OCI-LY7 (cell line): ENCODE measurements at regions not wholly inside any gene's neighbourhood (a gene's known extent, or its start where the extent isn't known, plus 50 kb on each side); places are given as distances from the start of the nearest gene placed in this dataset.

Experiments used
- BruUV-seq: library from RNA; stranded (reverse); fragments of 400-500 nt; replicated peaks from 2 replicates; lab custom pipeline; 2021; lab: Mats Ljungman, UMichigan
- CTCF ChIA-PET: fragments of 300-600 bp; sonication (Branson Sonifier 250); formaldehyde crosslinking; loops from one replicate; lab custom pipeline; 2022; ENCODE audit warnings: antibody characterized with exemption; ENCODE audit not compliant: unreplicated experiment; lab: Charles Lee
- POLR2A ChIA-PET: fragments of 300-600 bp; sonication (Branson Sonifier 250); formaldehyde crosslinking; loops from one replicate; lab custom pipeline; 2022; ENCODE audit warnings: antibody characterized with exemption; lab: Charles Lee
- DNase-seq: peaks from one replicate; pipeline ENCODE4 v3.0.0-alpha.2; 2015; ENCODE audit warnings: low spot score
- H2AFZ ChIP-seq: fragments of 200-600 bp; sonication (generic), shearing (Covaris generic); 2 replicates; pipeline ENCODE4 v1.6.1; 2014; ENCODE audit warnings: mild to moderate bottlenecking, antibody characterized with exemption, low read length, moderate library complexity
- H3K27ac ChIP-seq: fragments of 200-600 bp; sonication (generic); 2 replicates; pipeline ENCODE4 v1.5.1; 2014; ENCODE audit warnings: mixed run types, low read depth, mild to moderate bottlenecking, moderate library complexity, low read length, inconsistent platforms; ENCODE audit not compliant: poor library complexity, severe bottlenecking
- H3K36me3 ChIP-seq: fragments of 200-600 bp; sonication (generic); 2 replicates; pipeline ENCODE4 v1.6.1; 2014; ENCODE audit warnings: mild to moderate bottlenecking, antibody characterized with exemption, low read length, moderate library complexity, mixed read lengths; ENCODE audit not compliant: insufficient read depth
- H3K4me1 ChIP-seq: fragments of 200-600 bp; sonication (generic); 2 replicates; pipeline ENCODE4 v1.5.1; 2014; ENCODE audit warnings: mild to moderate bottlenecking, low read length; ENCODE audit not compliant: insufficient read depth, poor library complexity, severe bottlenecking
- H3K4me2 ChIP-seq: fragments of 200-600 bp; sonication (generic); 2 replicates; pipeline ENCODE4 v1.6.1; 2014; ENCODE audit warnings: mild to moderate bottlenecking, low read length
- H3K4me3 ChIP-seq: fragments of 200-600 bp; sonication (generic); 2 replicates; pipeline ENCODE4 v1.5.1; 2014; ENCODE audit warnings: mild to moderate bottlenecking, low read depth, low read length; ENCODE audit not compliant: poor library complexity, severe bottlenecking
- H3K79me2 ChIP-seq: fragments of 200-600 bp; sonication (generic); 2 replicates; pipeline ENCODE4 v1.6.1; 2016; ENCODE audit warnings: low read depth, mild to moderate bottlenecking, low read length, moderate library complexity, mixed read lengths; ENCODE audit not compliant: insufficient read depth
- H3K9me2 ChIP-seq: fragments of 200-600 bp; sonication (generic); 2 replicates; pipeline ENCODE4 v1.6.1; 2016; ENCODE audit warnings: mild to moderate bottlenecking, low read length, mixed read lengths; ENCODE audit not compliant: insufficient read depth
- H3K9me3 ChIP-seq: fragments of 200-600 bp; sonication (generic); 2 replicates; pipeline ENCODE4 v1.6.1; 2014; ENCODE audit warnings: mild to moderate bottlenecking, mixed run types, low read length, mixed read lengths
- H4K20me1 ChIP-seq: fragments of 200-600 bp; sonication (generic); 2 replicates; pipeline ENCODE4 v1.6.1; 2014; ENCODE audit warnings: mild to moderate bottlenecking, antibody characterized with exemption, low read length, moderate library complexity, mixed read lengths; ENCODE audit not compliant: insufficient read depth
- EZH2phosphoT487 ChIP-seq: fragments of 200-600 bp; sonication (generic); IDR thresholded peaks from 2 replicates; pipeline ENCODE4 v1.6.1; 2018; ENCODE audit warnings: low read depth, borderline replicate concordance, mild to moderate bottlenecking, mixed run types, antibody characterized with exemption, low read length, moderate library complexity, mixed read lengths
- intact Hi-C: fragments of 100-400 bp; cut with micrococcal nuclease; formaldehyde crosslinking; loops from one replicate; pipeline ENCODE4 v1.10.0; 2022; ENCODE audit not compliant: unreplicated experiment
- TF ChIP-seq, protein P1 (sequence below): fragments of 200-600 bp; sonication (generic); conservative IDR thresholded peaks from 2 replicates; pipeline ENCODE4 v1.5.1; 2014; ENCODE audit warnings: mild to moderate bottlenecking, antibody characterized with exemption, low read length, moderate library complexity, mixed read lengths

DNA sequence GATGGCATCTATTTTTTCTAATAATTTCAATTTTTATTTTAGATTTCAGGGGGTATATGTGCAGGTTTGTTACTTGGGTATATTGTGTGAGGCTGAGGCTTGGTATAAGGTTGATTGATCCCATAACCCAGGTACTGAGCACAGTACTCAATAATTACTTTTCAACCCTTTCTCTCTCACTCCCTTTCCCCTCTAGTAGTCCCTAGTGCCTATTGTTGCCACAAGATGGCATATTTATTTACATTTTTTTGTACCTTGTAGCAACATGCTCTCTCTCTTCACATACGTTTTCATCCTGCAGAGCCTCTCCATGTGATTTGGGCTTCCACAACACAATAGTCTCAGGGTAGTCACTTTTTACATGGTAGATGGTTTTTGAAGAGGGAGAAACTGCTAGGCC lies 172.0 kb downstream of the ATOH1 start:
- ChIA-PET POLR2A (no interaction called here), CTCF (no interaction called here)
- no peak overlapping the region for H3K4me3 ChIP-seq
- TF ChIP-seq EZH2phosphoT487, result no peak
- TF ChIP-seq, protein P1, sequence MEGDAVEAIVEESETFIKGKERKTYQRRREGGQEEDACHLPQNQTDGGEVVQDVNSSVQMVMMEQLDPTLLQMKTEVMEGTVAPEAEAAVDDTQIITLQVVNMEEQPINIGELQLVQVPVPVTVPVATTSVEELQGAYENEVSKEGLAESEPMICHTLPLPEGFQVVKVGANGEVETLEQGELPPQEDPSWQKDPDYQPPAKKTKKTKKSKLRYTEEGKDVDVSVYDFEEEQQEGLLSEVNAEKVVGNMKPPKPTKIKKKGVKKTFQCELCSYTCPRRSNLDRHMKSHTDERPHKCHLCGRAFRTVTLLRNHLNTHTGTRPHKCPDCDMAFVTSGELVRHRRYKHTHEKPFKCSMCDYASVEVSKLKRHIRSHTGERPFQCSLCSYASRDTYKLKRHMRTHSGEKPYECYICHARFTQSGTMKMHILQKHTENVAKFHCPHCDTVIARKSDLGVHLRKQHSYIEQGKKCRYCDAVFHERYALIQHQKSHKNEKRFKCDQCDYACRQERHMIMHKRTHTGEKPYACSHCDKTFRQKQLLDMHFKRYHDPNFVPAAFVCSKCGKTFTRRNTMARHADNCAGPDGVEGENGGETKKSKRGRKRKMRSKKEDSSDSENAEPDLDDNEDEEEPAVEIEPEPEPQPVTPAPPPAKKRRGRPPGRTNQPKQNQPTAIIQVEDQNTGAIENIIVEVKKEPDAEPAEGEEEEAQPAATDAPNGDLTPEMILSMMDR, result no peak
- H4K20me1 ChIP-seq, result no peaks in the 10 kb centered on the region
- DNase-seq, result no peak
- H3K4me2 ChIP-seq, result no peak overlapping the region
- H3K9me2 ChIP-seq, result no peaks in the 10 kb centered on the region
- H2AFZ ChIP-seq, result no peak overlapping the region
- no TSS peak for BruUV-seq
- intact Hi-C loops, result no loop called here
- H3K27ac ChIP-seq, result no peak overlapping the region
- H3K79me2 ChIP-seq, result no peaks in the 10 kb centered on the region
- H3K4me1 ChIP-seq, result no peaks in the 10 kb centered on the region
- H3K9me3 ChIP-seq, result no peaks in the 10 kb centered on the region
- H3K36me3 ChIP-seq, result no peaks in the 10 kb centered on the region

DNA sequence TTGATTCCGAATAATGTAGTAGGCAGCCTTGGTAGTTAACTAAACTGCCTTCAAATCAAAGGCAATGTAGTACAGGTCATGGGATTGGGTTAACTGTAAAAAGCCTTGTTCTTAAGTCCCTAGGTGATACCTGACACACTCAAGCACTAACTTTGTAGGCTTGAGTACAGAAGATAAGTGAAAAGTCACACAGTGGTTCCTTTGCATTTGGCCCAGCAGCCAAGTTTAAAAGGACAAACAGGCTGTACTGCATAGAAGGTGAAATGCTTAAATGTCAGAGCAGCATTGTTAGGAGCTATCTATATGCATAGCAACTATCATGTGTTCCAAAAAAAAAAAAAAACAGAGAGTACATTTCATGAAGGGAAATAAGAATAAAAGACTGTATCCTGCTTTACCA lies 178.4 kb downstream of the ATOH1 start:
- Histone ChIP-seq H3K4me3 (no peak overlapping the region), H4K20me1 (no peaks in the 10 kb centered on the region), H3K9me2 (no peaks in the 10 kb centered on the region), H3K4me1 (no peaks in the 10 kb centered on the region), H3K9me3 (no peaks in the 10 kb centered on the region), H3K36me3 (no peaks in the 10 kb centered on the region), H3K79me2 (no peaks in the 10 kb centered on the region), H2AFZ (no peak overlapping the region), H3K27ac (no peak overlapping the region), H3K4me2 (no peak overlapping the region)
- no TSS peak for BruUV-seq
- no peak for TF ChIP-seq EZH2phosphoT487
- TF ChIP-seq, protein P1, result no peak
- intact Hi-C loops, result no loop called here
- no peak for DNase-seq
- ChIA-PET POLR2A (interaction anchor here (0.7 kb wide), 1 partner anchor 10 kb away, joined by 6 read pairs; no protein-coding TSS in a partner anchor), CTCF (no interaction called here)

DNA sequence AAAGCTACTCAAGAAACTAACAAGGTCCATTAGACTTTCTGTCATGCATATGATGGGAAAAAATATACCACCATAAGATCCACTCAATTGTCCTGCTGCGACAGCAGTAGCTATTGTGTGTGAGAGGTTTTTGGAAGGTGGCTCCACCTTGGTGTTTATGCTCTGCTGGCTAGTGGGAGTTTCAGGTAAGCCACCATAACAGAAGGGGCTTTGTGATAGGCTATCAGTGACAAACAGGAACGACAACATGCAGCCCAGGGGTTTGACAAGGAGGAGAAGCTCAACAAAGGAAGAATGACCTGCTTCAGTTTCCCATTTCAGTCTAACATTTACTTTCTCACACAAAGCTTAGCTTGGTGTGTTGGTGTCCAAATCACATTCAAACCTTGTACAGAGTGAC lies 182.6 kb downstream of the ATOH1 start:
- H3K9me3 ChIP-seq, result no peaks in the 10 kb centered on the region
- BruUV-seq, result no TSS peak
- intact Hi-C loops, result no loop called here
- TF ChIP-seq EZH2phosphoT487, result no peak
- TF ChIP-seq, protein P1, result no peak
- H3K9me2 ChIP-seq, result no peaks in the 10 kb centered on the region
- no peaks in the 10 kb centered on the region for H3K79me2 ChIP-seq
- no peak overlapping the region for H3K27ac ChIP-seq
- no peaks in the 10 kb centered on the region for H3K4me1 ChIP-seq
- H3K4me3 ChIP-seq, result no peak overlapping the region
- DNase-seq, result no peak
- no peaks in the 10 kb centered on the region for H3K36me3 ChIP-seq
- no peak overlapping the region for H2AFZ ChIP-seq
- ChIA-PET CTCF (no interaction called here), POLR2A (interaction anchor here (0.7 kb wide), 1 partner anchor 16 kb away, joined by 3 read pairs; no protein-coding TSS in a partner anchor)
- no peaks in the 10 kb centered on the region for H4K20me1 ChIP-seq
- no peak overlapping the region for H3K4me2 ChIP-seq
